Brain microvascular endothelial cell (primary cell): ENCODE measurements at regions not wholly inside any gene's neighbourhood (a gene's known extent, or its start where the extent isn't known, plus 50 kb on each side); places are given as distances from the start of the nearest gene placed in this dataset.

Experiments
- DNase-seq: peaks from one replicate; pipeline ENCODE4 v3.0.0-alpha.2; 2020
- H3K27ac ChIP-seq: fragments of 250-450 bp; sonication (Bioruptor Pico); 2 replicates; pipeline ENCODE4 v1.5.1; 2020; ENCODE audit warnings: mild to moderate bottlenecking, moderate library complexity
- H3K27me3 ChIP-seq: fragments of 250-450 bp; sonication (Bioruptor Pico); replicated peaks from 2 replicates; pipeline ENCODE4 v1.5.1; 2020; ENCODE audit warnings: mild to moderate bottlenecking
- H3K36me3 ChIP-seq: fragments of 250-450 bp; sonication (Bioruptor Pico); replicated peaks from 2 replicates; pipeline ENCODE4 v1.5.1; 2020; ENCODE audit warnings: mild to moderate bottlenecking
- H3K4me3 ChIP-seq: 2 replicates; pipeline ENCODE4 v1.5.1; 2011; ENCODE audit warnings: low read depth, mild to moderate bottlenecking, control low read depth, low read length, moderate library complexity
- in situ Hi-C: cut with HindIII; loops from 2 replicates; pipeline ENCODE4 v1.10.0; 2017; ENCODE audit warnings: low sequenced_read_pairs, low pct_ligation_motif_present
- TF ChIP-seq, protein P1 (sequence below): IDR thresholded peaks from 2 replicates; pipeline ENCODE4 v1.5.1; 2011; ENCODE audit warnings: low read depth, mild to moderate bottlenecking, moderate library complexity, low read length, control low read depth, inconsistent platforms; ENCODE audit errors: missing control alignments

DNA sequence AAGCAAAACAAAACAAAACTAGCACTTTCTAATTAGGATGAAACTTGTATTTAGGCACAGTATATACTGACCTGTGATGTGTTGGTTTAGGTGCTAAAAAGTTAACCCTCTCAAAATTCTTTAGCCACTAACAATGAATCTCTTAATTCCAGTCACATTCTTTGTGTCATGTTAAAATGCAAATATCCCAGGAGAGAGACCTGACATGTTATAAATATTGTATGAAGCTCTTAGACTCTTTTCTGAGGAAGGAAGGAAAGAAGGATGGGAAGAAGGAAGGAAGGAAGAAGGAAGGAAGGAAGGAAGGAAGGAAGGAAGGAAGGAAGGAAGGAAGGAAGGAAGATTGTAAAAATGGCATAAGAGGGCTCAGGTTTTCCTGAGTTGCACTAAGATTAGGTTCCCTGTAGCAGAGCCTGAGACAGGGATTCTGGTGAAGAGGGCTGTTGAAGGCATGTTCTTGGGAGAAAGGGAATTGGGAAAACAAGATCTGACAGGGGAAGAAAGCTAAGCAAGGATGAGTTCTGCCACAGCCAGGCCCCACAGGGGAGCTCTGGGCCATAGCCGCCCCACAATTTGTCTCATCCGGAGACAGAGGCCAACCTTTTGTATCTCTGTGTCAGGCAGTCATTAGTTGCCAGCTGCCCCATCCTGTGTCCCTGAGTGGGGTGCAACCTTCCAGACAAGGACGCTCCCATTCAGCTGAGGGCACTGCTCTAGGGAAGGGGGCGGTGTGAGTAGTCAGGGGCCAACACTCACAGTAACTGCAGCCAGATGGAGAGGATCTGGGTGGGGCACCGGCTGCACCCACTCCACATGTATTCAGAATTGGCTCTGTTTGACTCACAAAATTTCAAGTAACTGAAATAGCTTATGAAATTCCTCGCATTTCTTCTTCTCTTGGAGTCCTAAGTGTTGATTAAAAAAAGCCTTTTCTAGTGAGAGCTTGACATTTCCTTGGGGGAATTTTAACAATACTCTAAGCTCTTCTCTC, 189.3 kb upstream of the ARG1 start:
- no peak overlapping the region for H3K4me3 ChIP-seq
- in situ Hi-C loops, result no loop called here
- DNase-seq, result no peak
- no peak overlapping the region for H3K27ac ChIP-seq
- TF ChIP-seq, protein P1, sequence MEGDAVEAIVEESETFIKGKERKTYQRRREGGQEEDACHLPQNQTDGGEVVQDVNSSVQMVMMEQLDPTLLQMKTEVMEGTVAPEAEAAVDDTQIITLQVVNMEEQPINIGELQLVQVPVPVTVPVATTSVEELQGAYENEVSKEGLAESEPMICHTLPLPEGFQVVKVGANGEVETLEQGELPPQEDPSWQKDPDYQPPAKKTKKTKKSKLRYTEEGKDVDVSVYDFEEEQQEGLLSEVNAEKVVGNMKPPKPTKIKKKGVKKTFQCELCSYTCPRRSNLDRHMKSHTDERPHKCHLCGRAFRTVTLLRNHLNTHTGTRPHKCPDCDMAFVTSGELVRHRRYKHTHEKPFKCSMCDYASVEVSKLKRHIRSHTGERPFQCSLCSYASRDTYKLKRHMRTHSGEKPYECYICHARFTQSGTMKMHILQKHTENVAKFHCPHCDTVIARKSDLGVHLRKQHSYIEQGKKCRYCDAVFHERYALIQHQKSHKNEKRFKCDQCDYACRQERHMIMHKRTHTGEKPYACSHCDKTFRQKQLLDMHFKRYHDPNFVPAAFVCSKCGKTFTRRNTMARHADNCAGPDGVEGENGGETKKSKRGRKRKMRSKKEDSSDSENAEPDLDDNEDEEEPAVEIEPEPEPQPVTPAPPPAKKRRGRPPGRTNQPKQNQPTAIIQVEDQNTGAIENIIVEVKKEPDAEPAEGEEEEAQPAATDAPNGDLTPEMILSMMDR, result no peak
- no peaks in the 10 kb centered on the region for H3K36me3 ChIP-seq
- peaks cover 12% of the 10 kb centered on the region for H3K27me3 ChIP-seq

DNA sequence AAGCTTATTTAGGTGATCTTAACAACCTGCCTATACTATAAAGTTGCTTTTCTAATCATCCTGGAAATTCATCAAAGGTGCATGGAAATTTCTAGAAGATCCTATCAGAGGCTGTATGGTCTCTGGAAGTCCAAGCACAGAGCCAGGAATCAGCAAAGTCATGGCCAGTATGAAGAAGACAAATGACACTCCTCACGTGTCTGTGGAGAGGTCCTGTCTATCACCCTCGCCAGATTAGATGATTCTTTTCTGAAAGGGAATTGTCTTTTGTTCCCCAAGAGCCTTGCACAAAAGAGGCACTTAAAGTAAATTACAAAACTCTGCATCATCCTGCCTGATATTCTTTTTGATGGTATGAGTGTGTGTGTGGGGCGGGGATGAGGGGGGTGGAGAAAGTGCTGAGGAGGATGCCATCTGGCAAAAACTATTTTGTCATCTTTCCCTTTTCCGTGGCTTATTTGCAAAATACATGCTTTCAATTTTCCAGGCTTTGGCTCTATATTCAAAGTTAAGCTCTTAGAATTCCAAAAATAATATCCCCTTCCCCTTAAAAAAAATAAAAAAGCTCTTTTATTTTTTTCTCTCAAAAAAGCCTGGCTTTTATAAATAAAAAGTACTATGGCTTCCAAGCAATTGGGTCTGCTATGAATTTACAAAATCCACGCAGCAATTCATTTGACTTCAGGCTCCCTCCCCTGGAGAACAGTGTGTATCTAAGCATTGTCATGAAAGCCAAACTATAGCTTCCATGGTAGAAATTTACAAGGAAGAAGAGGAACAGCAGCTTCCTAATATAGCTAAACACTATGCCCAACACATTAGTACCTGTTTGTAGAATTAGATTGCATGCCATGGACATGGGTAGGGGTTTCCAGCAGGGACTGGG, 185.2 kb upstream of the ARG1 start:
- in situ Hi-C loops, result no loop called here
- Histone ChIP-seq H3K36me3 (no peaks in the 10 kb centered on the region), H3K27me3 (peaks cover 9% of the 10 kb centered on the region), H3K27ac (no peak overlapping the region), H3K4me3 (no peak overlapping the region)
- DNase-seq, result no peak
- TF ChIP-seq, protein P1, result no peak

DNA sequence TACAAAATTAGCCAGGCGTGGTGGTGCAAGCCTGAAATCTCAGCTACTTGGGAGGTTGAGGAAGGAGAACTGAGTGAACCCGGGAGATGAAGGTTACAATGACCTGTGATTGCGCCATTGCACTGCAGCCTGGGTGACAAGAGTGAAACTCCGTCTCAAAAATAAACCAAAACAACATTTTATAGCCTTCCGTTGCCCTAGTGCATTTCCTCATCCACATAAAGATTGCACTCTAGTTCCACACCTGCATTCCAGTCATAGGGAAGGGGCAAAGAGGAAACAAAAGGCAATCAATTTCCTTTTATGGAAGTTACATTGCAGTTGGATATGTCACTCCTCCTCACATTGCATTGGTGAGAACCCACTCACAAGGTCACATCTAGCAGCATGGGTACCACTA, 182.7 kb upstream of the ARG1 start:
- in situ Hi-C loops, result no loop called here
- no peak for DNase-seq
- no peak overlapping the region for H3K27ac ChIP-seq
- TF ChIP-seq, protein P1, result no peak
- no peaks in the 10 kb centered on the region for H3K27me3 ChIP-seq
- H3K4me3 ChIP-seq, result no peak overlapping the region
- H3K36me3 ChIP-seq, result no peaks in the 10 kb centered on the region

DNA sequence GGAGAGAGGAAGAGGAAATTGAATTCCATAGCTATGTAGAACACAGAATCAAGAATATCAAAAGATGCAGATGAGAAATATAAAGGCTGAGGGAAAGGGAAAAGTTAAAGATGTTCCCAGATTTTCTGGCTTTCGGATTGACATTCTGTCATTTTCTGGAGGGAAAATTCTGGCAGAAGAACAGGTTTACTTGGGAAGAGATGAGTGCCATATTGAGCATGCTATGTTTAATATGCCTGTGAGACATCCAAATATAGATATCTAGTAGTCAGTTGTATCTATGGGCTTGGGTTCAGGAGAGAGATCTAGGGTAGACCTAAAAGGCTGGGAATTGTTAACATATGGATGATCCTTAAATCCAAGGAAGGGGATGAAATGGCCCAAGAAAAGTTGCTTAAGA, 181.9 kb upstream of the ARG1 start:
- in situ Hi-C loops, result no loop called here
- H3K36me3 ChIP-seq, result no peaks in the 10 kb centered on the region
- TF ChIP-seq, protein P1, result no peak

DNA sequence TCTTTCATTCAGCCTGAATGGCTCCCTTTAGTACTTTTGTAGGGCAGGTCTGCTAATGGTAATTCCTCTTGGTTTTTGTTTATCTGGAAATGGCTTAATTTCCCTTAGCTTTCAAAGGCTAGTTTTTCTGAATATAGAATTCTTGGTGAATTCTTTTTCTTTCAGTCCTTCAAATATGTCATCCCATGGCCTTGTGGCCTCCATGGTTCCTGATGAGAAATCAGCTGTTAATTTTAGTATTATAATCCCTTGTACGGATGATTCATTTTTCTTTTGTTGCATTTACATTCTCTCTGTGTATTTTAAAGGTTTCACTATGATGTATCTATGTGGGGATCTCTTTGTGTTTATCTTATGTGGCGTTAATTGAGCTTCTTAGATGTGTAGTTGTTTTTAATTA, 179.6 kb upstream of the ARG1 start:
- DNase-seq, result no peak
- in situ Hi-C loops, result no loop called here
- no peak overlapping the region for H3K27ac ChIP-seq
- TF ChIP-seq, protein P1, result no peak
- H3K4me3 ChIP-seq, result no peak overlapping the region
- no peaks in the 10 kb centered on the region for H3K36me3 ChIP-seq
- H3K27me3 ChIP-seq, result no peaks in the 10 kb centered on the region

More for the DNA sequence above, 181.9 kb upstream of the ARG1 start:
- no peak overlapping the region for H3K27ac ChIP-seq
- no peak for DNase-seq
- H3K27me3 ChIP-seq, result no peaks in the 10 kb centered on the region
- H3K4me3 ChIP-seq, result no peak overlapping the region
